PC-9 (cell line): ENCODE measurements at regions not wholly inside any gene's neighbourhood (a gene's known extent, or its start where the extent isn't known, plus 50 kb on each side); places are given as distances from the start of the nearest gene placed in this dataset.

Experiments used
- CTCF ChIP-seq: fragments of 200-600 bp; sonication (generic); conservative IDR thresholded peaks from 2 replicates; pipeline ENCODE4 v1.6.1; 2017; ENCODE audit warnings: mixed run types, antibody characterized with exemption, mild to moderate bottlenecking, moderate library complexity
- EZH2 ChIP-seq: fragments of 200-600 bp; sonication (generic); IDR thresholded peaks from 2 replicates; pipeline ENCODE4 v1.8.0; 2017; ENCODE audit warnings: antibody characterized with exemption, low read depth

- TF ChIP-seq CTCF (no peak), EZH2 (no peak)
Observed at GRCh38 chr7:24405002-24405401, 121.0 kb downstream of the NPY start.
